ENCODE measurements at regions not wholly inside any gene's neighbourhood (a gene's known extent, or its start where the extent isn't known, plus 50 kb on each side); places are given as distances from the start of the nearest gene placed in this dataset.

GRCh38 chr11:23746896-23747295 lies 750.0 kb upstream of the LUZP2 start:
- no peaks in the 10 kb centered on the region for H3K4me1 ChIP-seq (ENCODE audit: control insufficient read depth, insufficient read depth, low read length)
- H3K36me3 ChIP-seq (ENCODE audit: control insufficient read depth, insufficient read depth, low read length), result no peaks in the 10 kb centered on the region
- H3K4me3 ChIP-seq (ENCODE audit: low read depth, low read length), result no peak overlapping the region
- no peak overlapping the region for H3K27ac ChIP-seq (ENCODE audit: low read depth, low read length)
- H3K27me3 ChIP-seq (ENCODE audit: control insufficient read depth, insufficient read depth, low read length), result no peaks in the 10 kb centered on the region
- H3K9me3 ChIP-seq (ENCODE audit: control insufficient read depth, insufficient read depth, low read length), result no peaks in the 10 kb centered on the region
- no peak overlapping the region for H3K9ac ChIP-seq (ENCODE audit: low read depth, low read length)

- Histone ChIP-seq H3K27ac (ENCODE audit: low read depth, low read length) (no peak overlapping the region), H3K9ac (ENCODE audit: low read depth, low read length) (no peak overlapping the region), H3K9me3 (ENCODE audit: control insufficient read depth, insufficient read depth, low read length) (no peaks in the 10 kb centered on the region), H3K27me3 (ENCODE audit: control insufficient read depth, insufficient read depth, low read length) (no peaks in the 10 kb centered on the region), H3K36me3 (ENCODE audit: control insufficient read depth, insufficient read depth, low read length) (no peaks in the 10 kb centered on the region), H3K4me1 (ENCODE audit: control insufficient read depth, insufficient read depth, low read length) (no peaks in the 10 kb centered on the region), H3K4me3 (ENCODE audit: low read depth, low read length) (no peak overlapping the region)
Observed at GRCh38 chr11:23749762-23750430, 747.0 kb upstream of the LUZP2 start.

- no peaks in the 10 kb centered on the region for H3K27me3 ChIP-seq (ENCODE audit: control insufficient read depth, insufficient read depth, low read length)
- no peak overlapping the region for H3K9ac ChIP-seq (ENCODE audit: low read depth, low read length)
- no peaks in the 10 kb centered on the region for H3K9me3 ChIP-seq (ENCODE audit: control insufficient read depth, insufficient read depth, low read length)
- H3K36me3 ChIP-seq (ENCODE audit: control insufficient read depth, insufficient read depth, low read length), result no peaks in the 10 kb centered on the region
- H3K4me1 ChIP-seq (ENCODE audit: control insufficient read depth, insufficient read depth, low read length), result no peaks in the 10 kb centered on the region
- H3K4me3 ChIP-seq (ENCODE audit: low read depth, low read length), result no peak overlapping the region
- no peak overlapping the region for H3K27ac ChIP-seq (ENCODE audit: low read depth, low read length)
Observed at GRCh38 chr11:23751280-23751679, 745.6 kb upstream of the LUZP2 start.

GRCh38 chr11:23755076-23755475 lies 741.8 kb upstream of the LUZP2 start:
- no peak overlapping the region for H3K4me3 ChIP-seq (ENCODE audit: low read depth, low read length)
- no peak overlapping the region for H3K9ac ChIP-seq (ENCODE audit: low read depth, low read length)
- H3K27ac ChIP-seq (ENCODE audit: low read depth, low read length), result no peak overlapping the region
- H3K27me3 ChIP-seq (ENCODE audit: control insufficient read depth, insufficient read depth, low read length), result no peaks in the 10 kb centered on the region
- H3K36me3 ChIP-seq (ENCODE audit: control insufficient read depth, insufficient read depth, low read length), result no peaks in the 10 kb centered on the region
- H3K9me3 ChIP-seq (ENCODE audit: control insufficient read depth, insufficient read depth, low read length), result peaks cover 4% of the 10 kb centered on the region; the same call in 1 of the 2 replicates
- no peaks in the 10 kb centered on the region for H3K4me1 ChIP-seq (ENCODE audit: control insufficient read depth, insufficient read depth, low read length)

- no peak overlapping the region for H3K9ac ChIP-seq (ENCODE audit: low read depth, low read length)
Observed at GRCh38 chr11:23755769-23756168, 741.1 kb upstream of the LUZP2 start.

GRCh38 chr11:23759489-23759888 lies 737.4 kb upstream of the LUZP2 start:
- Histone ChIP-seq H3K27ac (ENCODE audit: low read depth, low read length) (no peak overlapping the region), H3K9ac (ENCODE audit: low read depth, low read length) (no peak overlapping the region), H3K4me3 (ENCODE audit: low read depth, low read length) (no peak overlapping the region), H3K27me3 (ENCODE audit: control insufficient read depth, insufficient read depth, low read length) (no peaks in the 10 kb centered on the region), H3K36me3 (ENCODE audit: control insufficient read depth, insufficient read depth, low read length) (no peaks in the 10 kb centered on the region), H3K9me3 (ENCODE audit: control insufficient read depth, insufficient read depth, low read length) (peaks cover 4% of the 10 kb centered on the region; the same call in 1 of the 2 replicates), H3K4me1 (ENCODE audit: control insufficient read depth, insufficient read depth, low read length) (0 out of 2 replicates have a peak, but pooled peaks cover 3% of the 10 kb centered on the region)

More at GRCh38 chr11:23755769-23756168, 741.1 kb upstream of the LUZP2 start:
- Histone ChIP-seq H3K27me3 (ENCODE audit: control insufficient read depth, insufficient read depth, low read length) (no peaks in the 10 kb centered on the region), H3K9me3 (ENCODE audit: control insufficient read depth, insufficient read depth, low read length) (peaks cover 4% of the 10 kb centered on the region; the same call in 1 of the 2 replicates), H3K4me3 (ENCODE audit: low read depth, low read length) (no peak overlapping the region), H3K27ac (ENCODE audit: low read depth, low read length) (no peak overlapping the region), H3K4me1 (ENCODE audit: control insufficient read depth, insufficient read depth, low read length) (no peaks in the 10 kb centered on the region), H3K36me3 (ENCODE audit: control insufficient read depth, insufficient read depth, low read length) (no peaks in the 10 kb centered on the region)

GRCh38 chr11:23764286-23764685 lies 732.6 kb upstream of the LUZP2 start:
- H3K27me3 ChIP-seq (ENCODE audit: control insufficient read depth, insufficient read depth, low read length), result no peaks in the 10 kb centered on the region
- H3K36me3 ChIP-seq (ENCODE audit: control insufficient read depth, insufficient read depth, low read length), result no peaks in the 10 kb centered on the region
- no peak overlapping the region for H3K9ac ChIP-seq (ENCODE audit: low read depth, low read length)
- peaks cover 31% of the 10 kb centered on the region for H3K9me3 ChIP-seq (ENCODE audit: control insufficient read depth, insufficient read depth, low read length)
- 0 out of 2 replicates have a peak, but pooled peaks cover 3% of the 10 kb centered on the region for H3K4me1 ChIP-seq (ENCODE audit: control insufficient read depth, insufficient read depth, low read length)
- no peak overlapping the region; the same call in 1 of the 2 replicates for H3K4me3 ChIP-seq (ENCODE audit: low read depth, low read length)
- no peak overlapping the region for H3K27ac ChIP-seq (ENCODE audit: low read depth, low read length)

GRCh38 chr11:23765682-23766252 lies 731.1 kb upstream of the LUZP2 start:
- Histone ChIP-seq H3K4me1 (ENCODE audit: control insufficient read depth, insufficient read depth, low read length) (0 out of 2 replicates have a peak, but pooled peaks cover 3% of the 10 kb centered on the region), H3K9ac (ENCODE audit: low read depth, low read length) (no peak overlapping the region), H3K4me3 (ENCODE audit: low read depth, low read length) (no peak overlapping the region), H3K36me3 (ENCODE audit: control insufficient read depth, insufficient read depth, low read length) (no peaks in the 10 kb centered on the region), H3K27ac (ENCODE audit: low read depth, low read length) (no peak overlapping the region), H3K9me3 (ENCODE audit: control insufficient read depth, insufficient read depth, low read length) (peaks cover 44% of the 10 kb centered on the region), H3K27me3 (ENCODE audit: control insufficient read depth, insufficient read depth, low read length) (no peaks in the 10 kb centered on the region)

- Histone ChIP-seq H3K36me3 (ENCODE audit: control insufficient read depth, insufficient read depth, low read length) (no peaks in the 10 kb centered on the region), H3K27ac (ENCODE audit: low read depth, low read length) (no peak overlapping the region), H3K4me3 (ENCODE audit: low read depth, low read length) (no peak overlapping the region), H3K4me1 (ENCODE audit: control insufficient read depth, insufficient read depth, low read length) (0 out of 2 replicates have a peak, but pooled peaks cover 3% of the 10 kb centered on the region), H3K9me3 (ENCODE audit: control insufficient read depth, insufficient read depth, low read length) (peaks cover 55% of the 10 kb centered on the region), H3K9ac (ENCODE audit: low read depth, low read length) (no peak overlapping the region), H3K27me3 (ENCODE audit: control insufficient read depth, insufficient read depth, low read length) (no peaks in the 10 kb centered on the region)
Observed at GRCh38 chr11:23767576-23767975, 729.3 kb upstream of the LUZP2 start.

- Histone ChIP-seq H3K27me3 (ENCODE audit: control insufficient read depth, insufficient read depth, low read length) (no peaks in the 10 kb centered on the region), H3K27ac (ENCODE audit: low read depth, low read length) (no peak overlapping the region), H3K9me3 (ENCODE audit: control insufficient read depth, insufficient read depth, low read length) (peaks cover 57% of the 10 kb centered on the region)
Observed at GRCh38 chr11:23769214-23769613, 727.6 kb upstream of the LUZP2 start.

GRCh38 chr11:23772081-23772480 lies 724.8 kb upstream of the LUZP2 start:
- no peaks in the 10 kb centered on the region for H3K4me1 ChIP-seq (ENCODE audit: control insufficient read depth, insufficient read depth, low read length)

More at GRCh38 chr11:23769214-23769613, 727.6 kb upstream of the LUZP2 start:
- 0 out of 2 replicates have a peak, but pooled peaks cover under 1% of the 10 kb centered on the region for H3K4me1 ChIP-seq (ENCODE audit: control insufficient read depth, insufficient read depth, low read length)
- no peaks in the 10 kb centered on the region for H3K36me3 ChIP-seq (ENCODE audit: control insufficient read depth, insufficient read depth, low read length)
- no peak overlapping the region for H3K4me3 ChIP-seq (ENCODE audit: low read depth, low read length)
- H3K9ac ChIP-seq (ENCODE audit: low read depth, low read length), result no peak overlapping the region

More at GRCh38 chr11:23772081-23772480, 724.8 kb upstream of the LUZP2 start:
- Histone ChIP-seq H3K9me3 (ENCODE audit: control insufficient read depth, insufficient read depth, low read length) (peaks cover 52% of the 10 kb centered on the region), H3K36me3 (ENCODE audit: control insufficient read depth, insufficient read depth, low read length) (no peaks in the 10 kb centered on the region), H3K9ac (ENCODE audit: low read depth, low read length) (no peak overlapping the region), H3K4me3 (ENCODE audit: low read depth, low read length) (no peak overlapping the region), H3K27ac (ENCODE audit: low read depth, low read length) (no peak overlapping the region), H3K27me3 (ENCODE audit: control insufficient read depth, insufficient read depth, low read length) (no peaks in the 10 kb centered on the region)

All from HUES48 (cell line).